A549 (cell line): ENCODE measurements at regions not wholly inside any gene's neighbourhood (a gene's known extent, or its start where the extent isn't known, plus 50 kb on each side); places are given as distances from the start of the nearest gene placed in this dataset.

Experiments
- CTCF ChIP-seq: fragments of >200 bp; sonication (Bioruptor Twin); formaldehyde crosslinking; IDR thresholded peaks from 3 replicates; pipeline ENCODE4 v1.5.1; 2016
- PBX3 ChIP-seq: IDR thresholded peaks from 2 replicates; pipeline ENCODE4 v1.6.1; 2012
- PHF8 ChIP-seq: fragments of 200-600 bp; sonication (generic); IDR thresholded peaks from 2 replicates; pipeline ENCODE4 v1.6.1; 2016; ENCODE audit warnings: low read depth, mild to moderate bottlenecking, antibody characterized with exemption, moderate library complexity, borderline replicate concordance
- RNF2 ChIP-seq: fragments of 200-600 bp; sonication (generic); IDR thresholded peaks from 2 replicates; pipeline ENCODE4 v1.6.1; 2016; ENCODE audit warnings: low read depth, mild to moderate bottlenecking, antibody characterized with exemption, moderate library complexity, borderline replicate concordance
- SMC3 ChIP-seq: fragments of >200 bp; sonication (Bioruptor Twin); formaldehyde crosslinking; IDR thresholded peaks from 3 replicates; pipeline ENCODE4 v1.6.1; 2018; ENCODE audit warnings: inconsistent platforms
- ZC3H11A ChIP-seq: fragments of 450-650 bp; IDR thresholded peaks from 2 replicates; pipeline ENCODE4 v1.6.1; 2014; ENCODE audit warnings: antibody characterized with exemption, mild to moderate bottlenecking

DNA sequence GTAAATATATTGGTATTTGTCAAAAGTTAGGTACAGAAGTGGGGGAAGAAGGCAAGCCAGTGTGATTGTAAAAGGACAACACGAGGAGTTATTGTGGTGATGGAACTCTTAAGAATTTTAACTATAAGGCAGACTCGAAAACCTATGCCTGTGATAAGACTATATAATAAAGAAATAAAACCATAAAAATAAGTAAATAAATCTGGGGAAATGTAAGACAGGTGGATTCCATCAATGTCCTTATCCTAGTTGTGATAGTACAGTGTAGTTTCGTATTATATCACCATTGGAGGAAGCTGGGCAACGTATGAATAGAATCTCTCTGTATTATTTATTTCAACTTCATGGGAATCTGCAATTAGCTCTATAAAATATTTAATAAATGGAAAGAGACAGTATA lies 395.7 kb downstream of the CDC14C start:
- TF ChIP-seq ZC3H11A = no peak
- no peak for TF ChIP-seq SMC3
- no peak for TF ChIP-seq RNF2
- no peak for TF ChIP-seq PBX3
- no peak for TF ChIP-seq CTCF
- no peak for TF ChIP-seq PHF8
